Activated B cell treated with CpG ODN at 0.5 μM for 24 hours (primary cell): ENCODE measurements at regions not wholly inside any gene's neighbourhood (a gene's known extent, or its start where the extent isn't known, plus 50 kb on each side); places are given as distances from the start of the nearest gene placed in this dataset.

ENCODE experiments used
- ATAC-seq: fragments of 200-7000 bp; cut with Tn5 transposase; one replicate; pipeline ENCODE4 v1.10.0; 2021; ENCODE audit warnings: low read depth, mild to moderate bottlenecking, moderate library complexity
- CTCF ChIA-PET: fragments of 350-600 bp; sonication (Branson Sonifier 250); formaldehyde crosslinking; loops from one replicate; lab custom pipeline; 2021; ENCODE audit warnings: antibody characterized with exemption; lab: Charles Lee
- POLR2A ChIA-PET: fragments of 350-600 bp; sonication (Branson Sonifier 250); formaldehyde crosslinking; loops from one replicate; lab custom pipeline; 2021; ENCODE audit warnings: antibody characterized with exemption; lab: Charles Lee
- DNase-seq: peaks from one replicate; pipeline ENCODE4 v3.0.0; 2022
- H3K27ac Mint-ChIP-seq: one replicate; pipeline ENCODE4 v1.8.0; 2020; ENCODE audit warnings: mixed read lengths
- H3K27me3 Mint-ChIP-seq: one replicate; pipeline ENCODE4 v1.8.0; 2021; ENCODE audit warnings: mixed read lengths
- H3K36me3 Mint-ChIP-seq: one replicate; pipeline ENCODE4 v1.8.0; 2021; ENCODE audit warnings: low read depth, mixed read lengths
- H3K4me1 Mint-ChIP-seq: one replicate; pipeline ENCODE4 v1.8.0; 2021; ENCODE audit warnings: mixed read lengths
- H3K4me3 Mint-ChIP-seq: one replicate; pipeline ENCODE4 v1.8.0; 2020; ENCODE audit warnings: mild to moderate bottlenecking, mixed read lengths
- H3K9me3 Mint-ChIP-seq: one replicate; pipeline ENCODE4 v1.8.0; 2020; ENCODE audit warnings: mixed read lengths
- CTCF ChIP-seq: fragments of 200-600 bp; IDR thresholded peaks from one replicate; pipeline ENCODE4 v1.8.0; 2022; ENCODE audit warnings: antibody characterized with exemption, mild to moderate bottlenecking
- intact Hi-C: fragments of 100-400 bp; cut with micrococcal nuclease; formaldehyde crosslinking; loops from one replicate; pipeline ENCODE4 v1.15.1; 2024

- Mint-ChIP-seq H3K4me1 (no peaks in the 10 kb centered on the region), H3K27me3 (no peaks in the 10 kb centered on the region), H3K4me3 (no peak overlapping the region), H3K9me3 (no peaks in the 10 kb centered on the region), H3K27ac (no peak overlapping the region), H3K36me3 (no peaks in the 10 kb centered on the region)
- intact Hi-C loops: no loop called here
- TF ChIP-seq CTCF: no peak
- POLR2A ChIA-PET: no interaction called here
- DNase-seq (no peak), ATAC-seq (no peak)
- CTCF ChIA-PET: no interaction called here
These were observed 618.1 kb upstream of the FSHR start for GRCh38 chr2:49772299-49772970.

- H3K27ac Mint-ChIP-seq: no peak overlapping the region
- H3K27me3 Mint-ChIP-seq: no peaks in the 10 kb centered on the region
- DNase-seq (no peak), ATAC-seq (no peak)
- no peak for TF ChIP-seq CTCF
- no peaks in the 10 kb centered on the region for H3K4me1 Mint-ChIP-seq
- intact Hi-C loops: no loop called here
- H3K9me3 Mint-ChIP-seq: no peaks in the 10 kb centered on the region
- ChIA-PET CTCF (no interaction called here), POLR2A (no interaction called here)
- no peaks in the 10 kb centered on the region for H3K36me3 Mint-ChIP-seq
- H3K4me3 Mint-ChIP-seq: no peak overlapping the region
These were observed 616.6 kb upstream of the FSHR start for GRCh38 chr2:49770919-49771318.

- TF ChIP-seq CTCF: no peak
- DNase-seq (no peak), ATAC-seq (no peak)
- H3K4me1 Mint-ChIP-seq: no peaks in the 10 kb centered on the region
- H3K9me3 Mint-ChIP-seq: no peaks in the 10 kb centered on the region
- CTCF ChIA-PET: no interaction called here
- H3K36me3 Mint-ChIP-seq: no peaks in the 10 kb centered on the region
- POLR2A ChIA-PET: no interaction called here
- no peaks in the 10 kb centered on the region for H3K27me3 Mint-ChIP-seq
- no peak overlapping the region for H3K4me3 Mint-ChIP-seq
- H3K27ac Mint-ChIP-seq: no peak overlapping the region
- intact Hi-C loops: no loop called here
These were observed 613.0 kb upstream of the FSHR start for GRCh38 chr2:49767316-49767715.

- Mint-ChIP-seq H3K36me3 (no peaks in the 10 kb centered on the region), H3K9me3 (no peaks in the 10 kb centered on the region), H3K4me1 (no peaks in the 10 kb centered on the region), H3K27me3 (no peaks in the 10 kb centered on the region), H3K4me3 (no peak overlapping the region), H3K27ac (no peak overlapping the region)
- POLR2A ChIA-PET: no interaction called here
- ATAC-seq (no peak), DNase-seq (no peak)
- TF ChIP-seq CTCF: no peak
- CTCF ChIA-PET: no interaction called here
- intact Hi-C loops: no loop called here
These were observed 601.5 kb upstream of the FSHR start for GRCh38 chr2:49755777-49756176.

- intact Hi-C loops: no loop called here
- no peaks in the 10 kb centered on the region for H3K4me1 Mint-ChIP-seq
- no peaks in the 10 kb centered on the region for H3K9me3 Mint-ChIP-seq
- no peaks in the 10 kb centered on the region for H3K27me3 Mint-ChIP-seq
- no peak overlapping the region for H3K27ac Mint-ChIP-seq
- DNase-seq: no peak
- TF ChIP-seq CTCF: no peak
- no peaks in the 10 kb centered on the region for H3K36me3 Mint-ChIP-seq
- POLR2A ChIA-PET: no interaction called here
- CTCF ChIA-PET: no interaction called here
- ATAC-seq: no peak
- no peak overlapping the region for H3K4me3 Mint-ChIP-seq
These were observed 600.1 kb upstream of the FSHR start for GRCh38 chr2:49754381-49754780.
